HUES48 (cell line): ENCODE measurements at regions not wholly inside any gene's neighbourhood (a gene's known extent, or its start where the extent isn't known, plus 50 kb on each side); places are given as distances from the start of the nearest gene placed in this dataset.

Experiments used
- H3K27ac ChIP-seq: one replicate; pipeline ENCODE4 v1.7.0; 2013; ENCODE audit warnings: low read depth, low read length, inconsistent platforms
- H3K27me3 ChIP-seq: 2 replicates; pipeline ENCODE4 v1.6.1; 2013; ENCODE audit warnings: mild to moderate bottlenecking, low read length; ENCODE audit not compliant: control insufficient read depth, insufficient read depth
- H3K36me3 ChIP-seq: 2 replicates; pipeline ENCODE4 v1.6.1; 2013; ENCODE audit warnings: low read length; ENCODE audit not compliant: control insufficient read depth, insufficient read depth
- H3K4me1 ChIP-seq: 2 replicates; pipeline ENCODE4 v1.6.1; 2013; ENCODE audit warnings: mild to moderate bottlenecking, low read length; ENCODE audit not compliant: control insufficient read depth, insufficient read depth
- H3K4me3 ChIP-seq: 2 replicates; pipeline ENCODE4 v1.5.1; 2013; ENCODE audit warnings: mild to moderate bottlenecking, low read depth, low read length
- H3K9ac ChIP-seq: 2 replicates; pipeline ENCODE4 v1.6.1; 2013; ENCODE audit warnings: mild to moderate bottlenecking, low read depth, low read length, moderate library complexity
- H3K9me3 ChIP-seq: 2 replicates; pipeline ENCODE4 v1.6.1; 2013; ENCODE audit warnings: low read length; ENCODE audit not compliant: control insufficient read depth, insufficient read depth

DNA sequence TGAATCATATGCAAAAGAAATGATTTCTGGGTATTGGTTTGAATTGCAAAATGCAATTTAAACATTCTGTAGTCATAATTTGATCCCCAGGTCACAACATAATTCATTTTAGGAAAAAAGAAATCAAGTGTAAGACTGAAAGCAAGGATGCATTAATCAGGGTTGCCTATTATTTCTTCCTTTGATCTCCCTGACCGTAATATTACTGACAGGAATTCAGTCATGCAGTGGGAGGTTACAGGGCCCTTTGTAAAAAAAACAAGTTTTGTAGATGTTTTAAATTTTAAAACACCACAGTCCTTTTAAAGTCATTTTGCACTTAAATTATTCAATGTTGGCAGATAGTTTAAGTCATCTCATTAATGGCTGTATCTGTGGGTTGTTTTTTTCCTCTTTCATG, 263.0 kb upstream of the NCAM2 start:
- Histone ChIP-seq H3K36me3 (no peaks in the 10 kb centered on the region), H3K9ac (no peak overlapping the region), H3K9me3 (no peaks in the 10 kb centered on the region), H3K4me1 (peaks cover 22% of the 10 kb centered on the region), H3K4me3 (no peak overlapping the region), H3K27me3 (no peaks in the 10 kb centered on the region), H3K27ac (no peak overlapping the region)

DNA sequence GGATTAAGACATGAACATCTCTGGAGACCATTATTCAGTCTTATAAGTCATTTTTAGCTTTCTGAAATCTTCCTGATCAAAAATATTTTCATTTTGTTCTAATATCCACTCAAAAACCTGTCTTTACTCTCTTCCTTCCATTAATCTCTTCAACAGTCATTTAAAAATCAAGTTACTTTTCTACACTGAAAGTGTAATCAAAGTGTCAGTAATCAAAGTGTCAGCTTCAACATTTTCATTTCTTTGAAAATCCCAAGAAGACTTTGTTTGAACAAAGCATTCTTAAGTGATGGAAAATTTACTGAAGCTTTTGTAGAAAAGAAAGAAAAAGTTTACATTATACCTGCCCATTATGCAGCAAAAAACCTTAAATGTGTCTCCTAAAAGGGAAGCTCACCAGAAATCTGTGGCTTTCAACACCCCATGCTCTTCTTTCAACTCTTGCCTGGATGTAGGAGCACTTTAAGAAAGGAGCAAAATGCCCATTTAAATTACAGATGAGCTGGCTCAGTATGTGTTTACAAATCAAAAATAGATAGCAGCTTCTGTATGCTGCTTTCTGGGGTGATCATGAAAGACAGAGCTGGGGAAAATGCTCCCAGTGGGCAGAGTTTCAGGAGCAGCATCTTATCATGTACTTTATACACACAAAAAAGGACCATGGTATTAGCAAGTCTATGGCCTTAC, 260.8 kb upstream of the NCAM2 start:
- Histone ChIP-seq H3K27ac (no peak overlapping the region), H3K4me3 (no peak overlapping the region), H3K27me3 (no peaks in the 10 kb centered on the region)

DNA sequence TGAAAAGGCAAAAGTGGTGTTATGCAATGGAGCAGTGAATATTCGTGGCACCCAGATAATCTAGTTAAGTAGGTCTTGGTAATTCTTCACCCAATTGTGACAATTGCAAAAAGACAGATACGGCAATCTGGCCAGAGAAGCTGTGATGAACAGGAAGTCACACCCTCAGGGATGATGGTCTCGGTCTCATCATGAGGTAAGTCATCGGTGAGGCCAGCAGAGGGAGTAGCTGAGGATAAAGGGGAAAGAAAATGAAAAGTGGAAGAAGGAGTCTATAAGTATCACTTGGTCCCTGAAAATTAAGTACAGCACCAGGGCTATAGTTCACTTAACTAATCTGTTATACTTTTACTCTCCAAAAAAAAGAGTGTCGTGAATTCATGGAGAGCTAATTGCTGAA, 258.8 kb upstream of the NCAM2 start:
- H3K4me1 ChIP-seq: peaks cover 22% of the 10 kb centered on the region
- no peak overlapping the region for H3K4me3 ChIP-seq
- H3K9me3 ChIP-seq: no peaks in the 10 kb centered on the region
- H3K27me3 ChIP-seq: no peaks in the 10 kb centered on the region
- H3K9ac ChIP-seq: no peak overlapping the region
- H3K36me3 ChIP-seq: no peaks in the 10 kb centered on the region
- H3K27ac ChIP-seq: no peak overlapping the region

More for the DNA sequence above, 260.8 kb upstream of the NCAM2 start:
- Histone ChIP-seq H3K4me1 (peaks cover 22% of the 10 kb centered on the region), H3K36me3 (no peaks in the 10 kb centered on the region), H3K9ac (no peak overlapping the region), H3K9me3 (no peaks in the 10 kb centered on the region)

DNA sequence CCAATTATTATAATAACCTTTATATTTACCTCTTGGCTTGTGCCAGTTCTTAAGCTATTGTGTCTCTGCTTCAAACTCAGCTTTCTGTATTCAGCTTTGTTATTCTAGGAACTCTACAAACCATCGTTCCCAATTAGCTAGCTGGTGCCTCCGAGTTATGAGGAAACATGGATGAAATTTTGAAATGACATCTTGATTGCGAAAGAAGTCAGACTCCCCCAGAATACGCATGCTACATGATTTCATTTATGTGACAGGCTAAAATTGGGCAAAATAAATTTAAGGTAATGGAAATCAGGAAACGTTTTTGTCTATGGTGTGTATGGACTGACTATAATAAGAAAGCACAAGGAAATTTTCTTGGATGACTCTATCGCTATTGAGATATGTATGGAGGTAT, 256.8 kb upstream of the NCAM2 start:
- Histone ChIP-seq H3K4me3 (no peak overlapping the region), H3K4me1 (0 out of 2 replicates have a peak, but pooled peaks cover 10% of the 10 kb centered on the region), H3K9ac (no peak overlapping the region), H3K27me3 (no peaks in the 10 kb centered on the region), H3K27ac (no peak overlapping the region), H3K36me3 (no peaks in the 10 kb centered on the region), H3K9me3 (no peaks in the 10 kb centered on the region)

DNA sequence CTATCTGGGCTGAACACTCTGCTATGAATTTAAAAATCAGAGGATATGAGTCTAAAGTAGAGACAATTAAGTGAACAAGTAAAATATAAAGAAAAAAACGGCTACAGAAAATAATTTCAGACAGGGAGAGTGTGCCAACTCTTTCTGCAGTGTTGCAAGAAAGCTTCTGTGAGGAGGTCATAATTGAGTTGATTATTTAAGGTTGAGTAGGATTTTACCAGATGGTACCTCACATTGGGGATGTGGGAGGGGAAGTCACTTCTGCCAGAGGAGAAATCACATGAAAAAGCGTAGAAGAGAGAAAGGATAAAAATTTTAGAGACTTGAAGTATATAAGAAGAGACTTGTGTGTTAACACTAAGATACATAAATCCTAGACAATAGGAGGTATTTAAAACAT, 238.0 kb upstream of the NCAM2 start:
- Histone ChIP-seq H3K27ac (no peak overlapping the region), H3K36me3 (no peaks in the 10 kb centered on the region), H3K27me3 (no peaks in the 10 kb centered on the region), H3K9me3 (no peaks in the 10 kb centered on the region), H3K4me3 (no peak overlapping the region), H3K9ac (no peak overlapping the region), H3K4me1 (no peaks in the 10 kb centered on the region)

DNA sequence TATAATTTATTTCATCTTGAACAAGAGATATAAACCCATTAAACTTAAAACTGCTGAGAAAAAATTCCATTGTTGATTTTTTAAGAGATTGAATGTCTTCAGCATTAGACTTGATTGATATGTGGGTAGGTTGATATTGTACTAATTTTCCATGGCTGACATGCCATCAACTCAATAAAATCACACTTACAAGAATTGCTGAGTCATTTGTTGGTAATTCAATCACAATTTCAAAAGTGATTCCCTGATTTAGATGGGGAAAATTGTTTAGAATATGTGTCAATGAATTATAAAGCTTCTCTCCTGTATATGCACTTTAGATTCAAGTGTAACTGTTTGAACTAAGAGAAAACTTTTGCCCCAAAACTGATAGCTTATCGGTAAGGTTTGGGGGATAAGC, 223.5 kb upstream of the NCAM2 start:
- Histone ChIP-seq H3K27ac (no peak overlapping the region), H3K4me1 (no peaks in the 10 kb centered on the region), H3K36me3 (no peaks in the 10 kb centered on the region), H3K9me3 (peaks cover 20% of the 10 kb centered on the region), H3K9ac (no peak overlapping the region), H3K27me3 (peaks cover 5% of the 10 kb centered on the region; the same call in 1 of the 2 replicates), H3K4me3 (no peak overlapping the region)

GRCh38 chr21:20779321-20779720, 218.9 kb upstream of the NCAM2 start:
- Histone ChIP-seq H3K4me1 (no peaks in the 10 kb centered on the region), H3K27ac (no peak overlapping the region), H3K27me3 (no peaks in the 10 kb centered on the region), H3K4me3 (no peak overlapping the region), H3K36me3 (no peaks in the 10 kb centered on the region), H3K9ac (no peak overlapping the region), H3K9me3 (peaks cover 44% of the 10 kb centered on the region)

DNA sequence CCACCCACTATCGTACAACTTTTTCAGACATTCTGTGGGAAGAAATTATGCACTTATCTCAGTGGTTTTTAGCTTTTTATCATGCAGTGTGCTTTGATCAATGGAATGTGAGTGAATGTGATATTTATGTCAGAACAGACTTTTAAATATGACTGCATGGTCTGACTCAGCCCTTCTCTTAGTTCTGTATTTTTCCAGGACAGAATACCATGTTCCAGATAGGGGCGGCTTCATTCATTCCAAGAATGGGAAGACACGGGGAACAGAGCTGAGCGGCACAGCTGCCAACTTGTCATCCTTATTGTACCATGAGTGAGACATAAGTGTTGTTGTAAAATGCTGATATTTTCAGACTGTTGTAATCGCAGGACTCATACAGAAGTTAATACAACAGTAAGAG, 214.6 kb upstream of the NCAM2 start:
- no peaks in the 10 kb centered on the region for H3K27me3 ChIP-seq
- H3K4me1 ChIP-seq: peaks cover 4% of the 10 kb centered on the region; the same call in 1 of the 2 replicates
- H3K9ac ChIP-seq: no peak overlapping the region
- no peak overlapping the region for H3K27ac ChIP-seq
- H3K4me3 ChIP-seq: no peak overlapping the region
- peaks cover 35% of the 10 kb centered on the region for H3K9me3 ChIP-seq
- no peaks in the 10 kb centered on the region for H3K36me3 ChIP-seq

DNA sequence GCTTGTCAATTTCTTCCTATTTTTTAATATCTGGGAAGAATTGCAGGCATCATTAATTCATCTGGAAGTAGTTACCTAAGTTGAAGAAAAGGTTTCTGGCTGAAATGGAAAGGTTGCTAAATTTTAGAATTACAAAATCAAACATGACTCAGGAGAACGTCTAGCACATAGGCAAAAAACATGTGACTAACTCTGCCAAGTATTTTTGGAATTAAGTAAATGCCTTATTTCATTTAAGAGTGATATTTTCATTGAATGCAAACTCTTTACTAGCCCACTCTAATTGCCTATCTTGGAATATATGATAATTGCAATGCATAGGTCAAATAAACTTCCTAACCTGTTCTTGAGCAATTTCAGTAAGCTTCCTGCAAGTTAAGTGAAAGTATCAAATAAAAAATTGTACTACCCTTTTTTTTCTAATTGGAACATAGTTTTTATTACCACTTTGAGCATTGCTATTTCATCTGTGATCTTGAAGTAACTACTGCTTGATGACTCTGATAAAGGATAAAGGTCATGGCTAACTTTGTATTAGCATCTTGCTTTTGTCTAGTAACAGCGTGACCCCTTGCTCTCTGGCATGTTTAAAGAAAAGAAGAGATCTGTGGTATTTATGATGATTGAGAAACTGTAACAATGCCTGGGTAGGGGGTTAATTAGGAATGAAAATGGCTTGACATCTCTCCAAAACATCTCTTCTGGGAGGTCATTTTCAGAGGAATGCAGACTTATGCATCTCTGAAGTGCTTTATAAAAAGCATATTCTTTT, 208.3 kb upstream of the NCAM2 start:
- Histone ChIP-seq H3K27me3 (no peaks in the 10 kb centered on the region), H3K9me3 (0 out of 2 replicates have a peak, but pooled peaks cover 6% of the 10 kb centered on the region), H3K36me3 (no peaks in the 10 kb centered on the region), H3K4me3 (peak overlapping the region; percentile 34), H3K27ac (peak overlapping the region; percentile 88), H3K9ac (peak overlapping the region; percentile 27; the same call in 1 of the 2 replicates), H3K4me1 (peaks cover 43% of the 10 kb centered on the region)

- no peaks in the 10 kb centered on the region for H3K27me3 ChIP-seq
- no peak overlapping the region for H3K4me3 ChIP-seq
- no peak overlapping the region for H3K9ac ChIP-seq
- H3K4me1 ChIP-seq: 0 out of 2 replicates have a peak, but pooled peaks cover 6% of the 10 kb centered on the region
- H3K27ac ChIP-seq: no peak overlapping the region
- H3K36me3 ChIP-seq: no peaks in the 10 kb centered on the region
- H3K9me3 ChIP-seq: no peaks in the 10 kb centered on the region
These were observed 198.1 kb upstream of the NCAM2 start for GRCh38 chr21:20800106-20800505.

GRCh38 chr21:20802201-20802600, 196.0 kb upstream of the NCAM2 start:
- Histone ChIP-seq H3K27ac (no peak overlapping the region), H3K4me3 (no peak overlapping the region), H3K4me1 (0 out of 2 replicates have a peak, but pooled peaks cover 6% of the 10 kb centered on the region), H3K9ac (no peak overlapping the region), H3K27me3 (no peaks in the 10 kb centered on the region), H3K36me3 (no peaks in the 10 kb centered on the region), H3K9me3 (no peaks in the 10 kb centered on the region)
